HepG2 (cell line): ENCODE measurements at regions not wholly inside any gene's neighbourhood (a gene's known extent, or its start where the extent isn't known, plus 50 kb on each side); places are given as distances from the start of the nearest gene placed in this dataset.

Source experiments
- ATAC-seq: fragments of 200-7000 bp; cut with Tn5 transposase; 3 replicates; pipeline ENCODE4 v1.9.1; 2020; ENCODE audit warnings: mild to moderate bottlenecking, moderate library complexity
- BruUV-seq: library from RNA; stranded (reverse); fragments of 400-500 nt; replicated peaks from 2 replicates; lab custom pipeline; 2021; lab: Mats Ljungman, UMichigan
- CTCF ChIA-PET: fragments of 300-600 bp; formaldehyde crosslinking; extraction: SDS; loops from one replicate; lab custom pipeline; 2021; ENCODE audit warnings: low total read pairs, inconsistent platforms, low intra/inter-chr PET ratio; lab: Yijun Ruan, JAX
- POLR2A ChIA-PET: fragments of 350-600 bp; sonication (Branson Sonifier 250); formaldehyde crosslinking; loops from one replicate; lab custom pipeline; 2020; ENCODE audit warnings: antibody characterized with exemption, inconsistent platforms; lab: Yijun Ruan, JAX
- DNase-seq: peaks from one replicate; pipeline ENCODE4 v3.0.0-alpha.2; 2015; ENCODE audit warnings: low spot score
- FAIRE-seq: peaks from 3 replicates; lab custom pipeline; 2011; peaks lifted over from hg19 to GRCh38; lab: Jason Lieb, UNC
- H2AFZ ChIP-seq: one replicate; pipeline ENCODE4 v1.6.1; 2011; ENCODE audit warnings: low read length, inconsistent platforms
- H3K27ac ChIP-seq: fragments of 300-600 bp; 3 replicates; pipeline ENCODE4 v1.8.0; 2011; ENCODE audit warnings: mixed run types, mild to moderate bottlenecking, mixed read lengths, low read length, inconsistent platforms; ENCODE audit not compliant: insufficient read depth; ENCODE audit errors: extremely low read length
- H3K27me3 ChIP-seq, 2 experiments: fragments of 200-600 bp in 1 of 2; 2 replicates in 1 of 2; 3 replicates in 1 of 2; pipeline versions ENCODE4 v1.6.0 to v1.8.0; 2011; ENCODE audit warnings: low read length in 2 of 2, mild to moderate bottlenecking in 2 of 2, moderate library complexity in 2 of 2, inconsistent platforms in 1 of 2; ENCODE audit not compliant: insufficient read depth in 2 of 2, control insufficient read depth in 1 of 2
- H3K36me3 ChIP-seq, 2 experiments: fragments of 200-600 bp in 1 of 2; replicated peaks in 1 of 2; 2 replicates in 1 of 2; 3 replicates in 1 of 2; pipeline versions ENCODE4 v1.5.1 to v1.8.0; 2011; ENCODE audit warnings: low read length in 2 of 2, inconsistent platforms in 1 of 2; ENCODE audit not compliant: insufficient read depth in 2 of 2, control insufficient read depth in 1 of 2
- H3K4me1 ChIP-seq: 2 replicates; pipeline ENCODE4 v1.5.1; 2012; ENCODE audit warnings: low read length, inconsistent platforms; ENCODE audit not compliant: insufficient read depth
- H3K4me2 ChIP-seq: 2 replicates; pipeline ENCODE4 v1.6.0; 2011; ENCODE audit warnings: low read depth, low read length, inconsistent platforms
- H3K4me3 ChIP-seq, 3 experiments: fragments of 200-600 bp in 1 of 3; sonication (generic), shearing (Covaris generic) in 1 of 3; replicated peaks in 1 of 3; 2 replicates each; pipeline ENCODE4 v1.5.1; 2011 to 2016; ENCODE audit warnings: low read length in 3 of 3, inconsistent platforms in 2 of 3, low read depth in 2 of 3, mild to moderate bottlenecking in 2 of 3, control low read depth in 1 of 3, mixed read lengths in 1 of 3; ENCODE audit not compliant: insufficient read depth in 1 of 3
- H3K79me2 ChIP-seq: one replicate; pipeline ENCODE4 v1.6.1; 2011; ENCODE audit warnings: low read length, inconsistent platforms; ENCODE audit not compliant: insufficient read depth
- H3K9ac ChIP-seq: 2 replicates; pipeline ENCODE4 v1.6.0; 2011; ENCODE audit warnings: mild to moderate bottlenecking, low read depth, low read length, inconsistent platforms; ENCODE audit not compliant: insufficient read depth
- H3K9me3 ChIP-seq: 2 replicates; pipeline ENCODE4 v1.5.1; 2012; ENCODE audit warnings: mild to moderate bottlenecking, low read length
- H4K20me1 ChIP-seq: 2 replicates; pipeline ENCODE4 v1.6.0; 2011; ENCODE audit warnings: inconsistent platforms, mild to moderate bottlenecking, low read length, moderate library complexity; ENCODE audit not compliant: insufficient read depth
- BCLAF1 ChIP-seq: fragments of 450-650 bp; IDR thresholded peaks from 2 replicates; pipeline ENCODE4 v1.6.1; 2017; ENCODE audit warnings: mild to moderate bottlenecking
- CEBPZ ChIP-seq: IDR thresholded peaks from 2 replicates; pipeline ENCODE4 v1.6.1; 2012; ENCODE audit warnings: low read length, improper control_type of control experiment
- RNF2 ChIP-seq: fragments of 450-650 bp; conservative IDR thresholded peaks from 2 replicates; pipeline ENCODE4 v1.6.1; 2016; ENCODE audit warnings: low read depth
- WGBS: methylation state at CpG from one replicate; pipeline ENCODE4 v1.1.6; 2017; ENCODE audit warnings: low lambda C conversion rate; 5-methylcytosine and 5-hydroxymethylcytosine counted together
- in situ Hi-C: cut with HindIII; loops from 2 replicates; pipeline ENCODE4 v1.10.0; 2017; ENCODE audit warnings: low pct_unique_long_range_greater_than_20kb; ENCODE audit not compliant: extremely low pct_ligation_motif_present
- intact Hi-C: fragments of 100-400 bp; cut with micrococcal nuclease; formaldehyde crosslinking; loops from one replicate; pipeline ENCODE4 v1.10.0; 2022; ENCODE audit not compliant: unreplicated experiment

GRCh38 chr5:159779481-159779880 lies 136.8 kb upstream of the ADRA1B start:
- Histone ChIP-seq H3K4me1 (no peaks in the 10 kb centered on the region), H3K27me3 (peaks cover 2 to 12% of the 10 kb centered on the region in 2 experiments), H3K4me2 (no peak overlapping the region), H4K20me1 (no peaks in the 10 kb centered on the region), H2AFZ (no peak overlapping the region), H3K9me3 (no peaks in the 10 kb centered on the region), H3K9ac (no peak overlapping the region), H3K4me3 (no peak overlapping the region), H3K27ac (no peak overlapping the region), H3K79me2 (no peaks in the 10 kb centered on the region)
- FAIRE-seq, result no peak
- ChIA-PET CTCF (no interaction called here), POLR2A (no interaction called here)
- in situ Hi-C loops, result no loop called here
- ATAC-seq, result no peak
- intact Hi-C loops, result no loop called here
- no TSS peak for BruUV-seq
- under 1% methylated on average over 4 of the region's 4 CpGs for WGBS
- DNase-seq, result no peak
- TF ChIP-seq CEBPZ, result no peak
- no peak for TF ChIP-seq RNF2
- TF ChIP-seq BCLAF1, result no peak
- TF ChIP-seq, all 625 proteins: peak for 0
- no peaks in the 10 kb centered on the region for H3K36me3 ChIP-seq
